ENCODE measurements at regions not wholly inside any gene's neighbourhood (a gene's known extent, or its start where the extent isn't known, plus 50 kb on each side); places are given as distances from the start of the nearest gene placed in this dataset.
A peak's percentile ranks its signal among the peaks of the same experiment; 100 is the strongest.

- no peak for DNase-seq (ENCODE audit: low read depth)
These were observed 561.3 kb upstream of the ZNF717 start for GRCh38 chr3:76346690-76347089.

DNA sequence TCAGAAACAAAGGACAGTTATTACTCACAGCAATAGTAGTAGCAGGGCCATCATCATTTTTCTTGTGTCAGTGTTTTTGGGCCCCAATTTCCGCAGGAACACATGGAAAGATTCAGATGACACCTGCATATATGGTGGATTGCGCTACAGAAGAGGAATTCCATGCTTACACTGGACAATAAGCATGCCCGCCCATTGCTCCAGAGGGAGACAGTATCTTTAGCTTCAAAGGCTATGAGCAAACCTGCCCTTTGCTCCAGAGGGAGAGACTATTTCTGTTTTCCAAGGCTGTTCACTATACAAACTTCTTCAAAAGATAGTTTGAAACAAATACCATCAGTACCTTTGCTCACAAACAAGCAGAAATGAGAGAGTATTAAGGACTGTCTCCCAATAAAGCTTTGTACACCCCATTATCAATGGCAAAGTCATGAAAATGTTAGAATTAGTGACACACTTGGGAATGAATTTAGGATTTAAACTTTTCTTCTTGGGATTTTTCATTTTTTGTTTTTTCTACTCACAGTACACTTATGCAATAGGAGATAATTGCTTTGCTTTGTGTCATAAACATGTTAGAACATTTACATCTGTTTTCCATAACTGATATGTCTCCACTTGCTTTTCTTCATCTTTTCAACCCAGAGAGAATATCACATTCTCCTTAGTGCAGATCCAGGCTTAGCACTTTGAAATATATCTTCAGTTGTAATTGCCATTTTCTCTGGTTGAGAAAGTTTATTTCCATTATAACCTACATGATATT lies 564.5 kb upstream of the ZNF717 start:
- DNase-seq (ENCODE audit: low read depth): no peak

GRCh38 chr3:76352051-76352450 lies 566.7 kb upstream of the ZNF717 start:
- DNase-seq (ENCODE audit: low read depth): no peak

DNA sequence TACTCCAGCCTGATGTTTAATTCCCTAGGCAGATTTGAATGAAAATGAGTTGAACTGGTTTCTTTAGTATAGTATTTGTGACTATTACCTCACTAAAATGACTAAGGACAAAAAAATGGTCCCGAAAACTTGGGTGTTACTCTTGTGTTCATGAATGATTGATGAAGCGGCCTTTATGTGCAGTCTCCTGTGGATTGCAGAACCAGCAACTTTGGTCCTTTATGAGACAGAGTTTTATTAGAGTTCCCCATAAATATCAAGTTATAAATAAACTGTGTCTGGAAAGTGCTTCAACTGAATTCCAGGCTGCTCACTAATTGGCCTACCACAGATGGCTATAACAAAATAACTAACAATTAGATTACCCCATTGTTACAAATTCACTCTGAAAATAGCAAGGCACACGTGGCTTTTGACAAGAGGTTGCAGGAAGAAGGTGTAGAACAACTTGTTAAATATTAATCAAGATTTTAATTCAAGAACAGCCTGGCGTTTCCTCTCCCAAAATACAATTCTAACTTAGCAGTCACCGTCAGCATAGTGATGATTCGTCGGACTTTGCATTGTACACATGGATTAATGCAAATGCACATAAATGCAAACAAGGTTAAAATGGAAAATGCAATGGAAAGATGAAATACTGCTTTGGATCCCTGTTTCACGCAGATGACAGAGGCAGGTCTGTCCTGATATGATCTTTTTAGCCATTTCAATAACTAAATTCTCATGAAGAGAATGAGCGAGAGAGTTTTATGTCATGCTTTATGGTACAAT lies 567.3 kb upstream of the ZNF717 start:
- no peak for DNase-seq (ENCODE audit: low read depth)

DNA sequence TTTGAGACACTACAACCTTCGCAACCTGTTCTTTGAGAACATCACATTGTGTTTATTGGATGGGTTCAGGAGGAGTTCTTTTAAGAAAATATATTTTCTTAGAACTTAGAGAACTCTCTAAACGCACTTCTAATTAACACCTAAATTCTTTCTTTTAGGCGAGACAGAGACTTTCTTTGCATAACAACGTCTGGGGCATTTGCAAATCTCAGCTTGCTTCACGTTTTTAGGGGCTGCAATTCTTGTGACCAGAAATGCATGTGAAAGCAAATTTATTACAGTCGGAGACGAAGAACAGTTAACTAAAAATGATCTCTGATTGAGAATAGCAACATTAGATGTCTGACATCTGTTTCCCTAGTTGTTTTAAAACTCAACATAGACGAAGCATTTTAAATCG lies 568.3 kb upstream of the ZNF717 start:
- DNase-seq (ENCODE audit: low read depth): no peak

GRCh38 chr3:76361010-76361409 lies 575.7 kb upstream of the ZNF717 start:
- no peak for DNase-seq (ENCODE audit: low read depth)

- no peak for DNase-seq (ENCODE audit: low read depth)
These were observed 577.3 kb upstream of the ZNF717 start for GRCh38 chr3:76362643-76363042.

DNA sequence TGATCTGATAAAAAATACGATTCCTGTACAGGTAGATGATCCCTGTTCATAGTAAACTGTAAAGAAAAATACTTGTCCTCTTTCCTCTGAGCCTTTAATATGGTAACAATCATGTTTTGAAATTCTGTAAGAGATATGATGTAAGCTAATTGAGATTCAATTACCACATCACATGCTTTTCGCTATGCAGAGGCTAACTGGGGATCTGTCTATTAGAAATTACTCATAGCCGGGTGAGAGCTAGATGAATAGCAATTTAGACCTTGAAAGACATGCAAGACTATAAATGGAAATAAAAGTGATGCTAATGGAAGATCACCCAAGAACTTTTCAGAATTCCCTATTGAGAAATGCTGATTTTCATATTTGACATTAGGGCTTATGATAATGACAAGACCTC lies 579.9 kb upstream of the ZNF717 start:
- no peak for DNase-seq (ENCODE audit: low read depth)

- DNase-seq (ENCODE audit: low read depth): peak; percentile 3
These were observed 581.9 kb upstream of the ZNF717 start for GRCh38 chr3:76367281-76367680.

DNA sequence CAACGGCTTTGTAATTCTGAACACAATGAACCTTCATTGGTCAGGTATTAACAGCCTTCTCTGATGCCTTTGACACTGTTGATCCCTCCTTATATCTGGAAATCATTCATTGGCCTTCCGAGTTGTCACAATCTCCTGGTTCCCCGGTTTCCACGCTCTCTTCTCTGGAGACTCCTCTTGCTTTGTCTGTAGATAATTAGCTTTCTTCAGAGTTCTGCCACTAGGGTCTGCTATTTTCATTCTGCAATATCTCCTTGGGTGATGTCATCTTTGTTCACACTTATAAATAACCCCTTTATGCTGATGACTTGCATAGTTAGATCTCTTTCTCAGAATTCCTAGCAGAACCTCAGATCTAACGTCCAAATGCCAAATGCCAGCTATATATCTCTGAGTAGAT lies 583.8 kb upstream of the ZNF717 start:
- DNase-seq (ENCODE audit: low read depth): no peak

DNA sequence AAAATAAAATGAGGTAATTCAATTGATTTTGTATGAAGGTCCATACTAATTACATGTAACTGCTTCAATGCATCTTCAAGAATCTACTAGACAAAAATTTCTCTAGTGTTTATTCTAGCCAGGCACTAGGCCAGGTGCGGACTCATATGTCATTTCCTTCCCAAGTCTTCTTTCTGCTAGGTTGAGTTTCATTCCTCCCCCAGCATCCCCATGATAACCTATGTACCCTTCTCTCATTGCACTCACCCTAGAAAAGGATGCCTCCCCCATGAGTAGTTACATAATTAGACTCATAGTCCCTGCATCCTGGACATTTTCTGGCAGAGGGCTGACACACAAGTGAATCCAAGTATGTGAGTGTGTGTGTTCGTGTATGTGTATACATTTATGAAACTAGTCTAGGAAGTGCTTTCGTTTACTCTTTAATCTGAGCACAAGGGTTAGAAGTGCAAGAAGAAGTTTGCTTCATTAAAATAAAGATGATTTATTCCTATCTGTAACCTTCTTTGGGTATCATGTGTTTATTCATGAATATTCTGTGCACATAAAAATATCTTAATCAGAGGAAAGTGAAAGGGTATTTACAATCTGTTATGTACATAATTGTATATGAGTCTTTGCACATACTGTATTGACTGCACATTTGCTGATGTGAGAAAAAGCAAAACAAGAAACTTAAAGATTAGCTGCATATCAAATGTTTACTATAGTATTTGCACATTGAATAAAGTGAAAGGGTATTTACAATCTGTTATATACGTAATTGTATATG lies 585.6 kb upstream of the ZNF717 start:
- no peak for DNase-seq (ENCODE audit: low read depth)

DNA sequence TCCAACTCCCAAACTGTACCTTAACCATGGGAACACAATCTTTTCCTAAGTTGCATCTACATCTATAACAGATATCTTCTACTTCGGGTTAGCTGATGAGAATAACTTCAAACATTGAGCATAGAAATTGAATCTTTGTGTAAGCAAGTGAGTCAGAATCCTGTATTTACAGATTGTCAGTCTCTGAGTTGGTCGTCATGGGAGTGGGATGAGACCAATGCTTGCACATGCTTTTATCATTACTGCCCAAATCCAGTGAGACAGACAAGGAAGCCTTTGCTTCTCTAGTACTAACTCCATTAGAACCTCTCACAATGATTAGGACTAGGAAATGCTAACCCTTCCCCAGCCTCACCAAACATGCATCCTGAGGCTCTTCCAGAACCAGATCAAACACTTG lies 587.1 kb upstream of the ZNF717 start:
- no peak for DNase-seq (ENCODE audit: low read depth)

- no peak for DNase-seq (ENCODE audit: low read depth)
These were observed 591.7 kb upstream of the ZNF717 start for GRCh38 chr3:76377074-76377473.

GRCh38 chr3:76378789-76379188 lies 593.4 kb upstream of the ZNF717 start:
- DNase-seq (ENCODE audit: low read depth): no peak

DNA sequence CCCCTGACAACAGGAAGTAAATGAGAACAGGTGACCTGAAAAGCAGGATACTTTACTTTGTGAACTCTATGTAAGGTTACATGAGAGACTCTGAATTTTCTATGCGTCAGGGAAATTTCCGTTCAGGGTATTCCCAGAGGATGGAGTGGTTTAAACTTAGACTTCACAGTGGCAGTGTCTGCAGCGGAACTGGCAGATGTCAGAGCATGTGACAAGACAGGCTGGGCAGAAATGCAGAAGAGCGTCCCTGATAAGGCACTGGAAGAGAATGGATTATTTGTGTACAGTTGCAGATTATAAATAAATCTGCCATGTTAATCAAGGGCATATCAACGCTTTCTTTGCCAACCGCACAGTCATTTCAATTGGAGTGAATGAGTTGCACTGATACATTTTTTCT lies 598.4 kb upstream of the ZNF717 start:
- no peak for DNase-seq (ENCODE audit: low read depth)

GRCh38 chr3:76387000-76387399 lies 601.7 kb upstream of the ZNF717 start:
- no peak for DNase-seq (ENCODE audit: low read depth)

DNA sequence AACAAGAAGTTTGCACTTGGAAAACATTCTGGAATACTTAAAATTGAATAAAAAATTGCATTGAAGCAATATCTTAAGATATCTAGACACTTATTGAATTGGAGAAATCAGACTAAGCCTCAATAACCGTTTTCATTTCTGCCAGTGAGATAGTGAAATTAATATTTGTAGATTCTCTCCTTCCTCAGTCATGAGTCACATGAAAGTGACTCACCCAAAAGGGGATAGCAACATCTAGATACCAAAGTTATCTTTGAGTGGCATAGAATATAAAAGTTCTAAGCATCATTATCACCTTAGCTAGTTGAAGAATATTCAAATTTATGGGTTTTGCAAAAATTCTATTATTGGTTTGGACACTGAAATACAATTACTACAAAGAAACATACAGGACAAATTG lies 614.8 kb upstream of the ZNF717 start:
- no peak for DNase-seq (ENCODE audit: low read depth)

GRCh38 chr3:76402926-76403325 lies 617.6 kb upstream of the ZNF717 start:
- no peak for DNase-seq (ENCODE audit: low read depth)

DNA sequence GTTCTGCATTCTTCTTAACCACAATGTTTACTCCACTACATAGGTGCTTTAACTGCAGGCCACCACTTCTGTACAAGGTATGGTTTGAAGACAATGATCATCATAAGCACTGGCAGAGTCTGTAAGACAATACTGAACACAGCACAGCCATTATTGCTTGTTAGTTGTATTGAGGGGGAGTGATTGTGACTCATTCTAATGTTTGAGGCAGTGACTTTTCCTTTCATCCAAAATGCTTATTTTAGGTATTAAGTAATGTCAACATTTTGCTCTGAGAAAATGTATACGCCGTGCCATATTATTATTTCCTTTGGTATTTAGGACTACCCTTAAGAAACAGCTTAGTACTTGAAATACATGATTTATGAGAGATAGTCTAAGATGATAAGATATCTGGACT lies 618.2 kb upstream of the ZNF717 start:
- DNase-seq (ENCODE audit: low read depth): no peak

DNA sequence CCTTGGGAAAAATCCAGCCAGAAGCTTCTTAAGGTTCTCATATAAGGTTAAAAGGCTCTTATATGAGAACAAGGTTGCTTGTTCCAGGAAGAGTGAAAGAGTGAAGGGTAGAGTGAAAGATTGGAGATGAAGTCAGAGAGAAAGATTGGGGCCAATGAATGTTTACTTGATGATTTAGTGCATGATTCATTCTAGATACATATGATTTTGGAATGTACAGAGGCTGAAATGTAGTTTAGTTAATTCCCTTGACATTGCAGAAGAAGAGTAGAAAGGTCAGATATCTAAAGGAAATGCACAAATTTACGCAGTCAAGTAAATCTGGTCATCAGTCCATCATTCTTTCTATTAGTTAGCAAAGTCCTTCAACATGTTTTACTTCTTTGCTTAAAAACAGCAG lies 619.8 kb upstream of the ZNF717 start:
- DNase-seq (ENCODE audit: low read depth): no peak

GRCh38 chr3:76410762-76411281 lies 625.5 kb upstream of the ZNF717 start:
- DNase-seq (ENCODE audit: low read depth): no peak

GRCh38 chr3:76415384-76415783 lies 624.5 kb upstream of the ROBO2 start:
- no peak for DNase-seq (ENCODE audit: low read depth)

Data from EH (cell line).